ENCODE measurements at regions not wholly inside any gene's neighbourhood (a gene's known extent, or its start where the extent isn't known, plus 50 kb on each side); places are given as distances from the start of the nearest gene placed in this dataset.
A peak's percentile ranks its signal among the peaks of the same experiment; 100 is the strongest.

DNA sequence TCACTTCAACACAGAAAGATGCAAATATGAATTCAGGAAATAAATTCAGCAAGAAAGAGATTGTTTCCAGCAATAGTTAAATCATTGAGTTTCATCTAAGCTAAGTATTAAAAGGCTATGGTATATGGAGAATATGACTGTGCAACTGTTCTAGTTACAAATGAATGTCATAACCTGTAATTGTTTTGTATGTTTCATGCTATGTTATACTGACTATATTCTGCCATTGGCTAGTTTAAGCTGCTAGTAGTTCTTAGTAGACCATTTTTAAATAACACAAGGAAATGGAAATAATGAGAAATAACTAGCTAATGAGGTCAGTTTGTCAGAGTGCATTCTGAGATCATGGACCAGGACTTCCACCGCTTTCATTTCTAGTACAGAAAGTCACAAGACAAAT, 1154.9 kb upstream of the TMEFF2 start:
- DNase-seq (ENCODE audit: low read depth): no peak
- no peak overlapping the region for H3K4me3 ChIP-seq (ENCODE audit: low read depth, low read length)
- TF ChIP-seq, protein P1, sequence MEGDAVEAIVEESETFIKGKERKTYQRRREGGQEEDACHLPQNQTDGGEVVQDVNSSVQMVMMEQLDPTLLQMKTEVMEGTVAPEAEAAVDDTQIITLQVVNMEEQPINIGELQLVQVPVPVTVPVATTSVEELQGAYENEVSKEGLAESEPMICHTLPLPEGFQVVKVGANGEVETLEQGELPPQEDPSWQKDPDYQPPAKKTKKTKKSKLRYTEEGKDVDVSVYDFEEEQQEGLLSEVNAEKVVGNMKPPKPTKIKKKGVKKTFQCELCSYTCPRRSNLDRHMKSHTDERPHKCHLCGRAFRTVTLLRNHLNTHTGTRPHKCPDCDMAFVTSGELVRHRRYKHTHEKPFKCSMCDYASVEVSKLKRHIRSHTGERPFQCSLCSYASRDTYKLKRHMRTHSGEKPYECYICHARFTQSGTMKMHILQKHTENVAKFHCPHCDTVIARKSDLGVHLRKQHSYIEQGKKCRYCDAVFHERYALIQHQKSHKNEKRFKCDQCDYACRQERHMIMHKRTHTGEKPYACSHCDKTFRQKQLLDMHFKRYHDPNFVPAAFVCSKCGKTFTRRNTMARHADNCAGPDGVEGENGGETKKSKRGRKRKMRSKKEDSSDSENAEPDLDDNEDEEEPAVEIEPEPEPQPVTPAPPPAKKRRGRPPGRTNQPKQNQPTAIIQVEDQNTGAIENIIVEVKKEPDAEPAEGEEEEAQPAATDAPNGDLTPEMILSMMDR (IDR thresholded peaks at IDR 0.05; ENCODE audit: insufficient read depth, low read length): no peak

DNA sequence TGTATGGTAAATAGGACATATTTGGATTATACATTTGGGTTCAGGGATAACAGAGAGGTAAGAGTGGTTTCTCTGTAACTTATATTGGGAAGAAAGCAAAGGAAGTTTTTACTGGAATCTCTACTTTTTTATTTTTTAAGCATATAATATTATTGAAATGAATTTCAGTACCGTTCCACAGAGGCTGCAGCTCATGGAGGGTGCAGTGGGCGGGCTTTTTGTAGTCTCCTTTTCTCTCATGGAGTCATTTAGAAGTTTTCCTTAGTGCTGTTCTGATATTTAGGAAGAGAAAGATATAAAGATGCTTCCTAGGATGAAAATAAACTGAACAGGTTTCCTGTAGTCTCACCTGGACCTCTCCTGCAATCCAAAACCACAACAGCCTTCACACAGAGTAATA, 1153.3 kb upstream of the TMEFF2 start:
- TF ChIP-seq, protein P1 (IDR thresholded peaks at IDR 0.05; ENCODE audit: insufficient read depth, low read length): no peak
- no peak for DNase-seq (ENCODE audit: low read depth)
- peak overlapping the region; percentile 36 for H3K4me3 ChIP-seq (ENCODE audit: low read depth, low read length)

DNA sequence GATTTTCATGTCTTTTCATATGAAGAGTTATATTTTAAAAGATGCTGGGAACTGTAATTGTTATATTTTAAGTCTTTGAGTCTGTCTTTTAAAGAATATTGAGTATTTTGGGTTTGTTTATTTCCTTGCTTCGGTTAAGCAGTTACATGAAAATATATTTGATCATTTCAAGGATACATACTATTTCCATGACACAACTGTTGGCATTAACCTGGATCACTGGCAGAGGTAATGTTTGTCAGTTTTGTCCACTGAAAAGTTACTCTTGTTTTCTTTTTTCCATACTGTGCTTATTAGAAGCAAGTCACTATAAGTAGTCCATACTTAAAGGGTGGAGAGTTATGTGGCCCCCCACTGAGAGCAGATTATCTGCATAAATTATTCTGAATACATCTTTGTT, 1142.0 kb upstream of the TMEFF2 start:
- TF ChIP-seq, protein P1 (IDR thresholded peaks at IDR 0.05; ENCODE audit: insufficient read depth, low read length): no peak
- no peak for DNase-seq (ENCODE audit: low read depth)
- H3K4me3 ChIP-seq (ENCODE audit: low read depth, low read length): no peak overlapping the region

DNA sequence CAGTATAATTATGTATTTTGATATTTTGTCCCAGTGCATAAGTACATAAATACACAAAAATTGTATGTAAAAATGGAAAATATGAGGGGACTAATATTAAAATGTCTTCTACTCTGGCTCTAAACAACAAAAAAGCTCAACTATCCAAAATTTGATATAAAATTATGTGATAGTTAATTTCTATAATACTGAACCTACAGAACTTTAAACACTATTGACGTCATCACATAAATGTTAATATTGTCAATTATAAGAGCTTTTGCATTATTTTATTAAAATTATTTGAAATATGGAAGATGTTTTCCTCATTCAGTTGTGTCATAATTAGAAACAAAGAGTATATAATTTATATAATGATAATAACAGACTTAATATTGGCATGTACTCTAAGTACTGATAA, 1139.7 kb upstream of the TMEFF2 start:
- H3K4me3 ChIP-seq (ENCODE audit: low read depth, low read length): no peak overlapping the region
- TF ChIP-seq, protein P1 (IDR thresholded peaks at IDR 0.05; ENCODE audit: insufficient read depth, low read length): no peak
- no peak for DNase-seq (ENCODE audit: low read depth)

DNA sequence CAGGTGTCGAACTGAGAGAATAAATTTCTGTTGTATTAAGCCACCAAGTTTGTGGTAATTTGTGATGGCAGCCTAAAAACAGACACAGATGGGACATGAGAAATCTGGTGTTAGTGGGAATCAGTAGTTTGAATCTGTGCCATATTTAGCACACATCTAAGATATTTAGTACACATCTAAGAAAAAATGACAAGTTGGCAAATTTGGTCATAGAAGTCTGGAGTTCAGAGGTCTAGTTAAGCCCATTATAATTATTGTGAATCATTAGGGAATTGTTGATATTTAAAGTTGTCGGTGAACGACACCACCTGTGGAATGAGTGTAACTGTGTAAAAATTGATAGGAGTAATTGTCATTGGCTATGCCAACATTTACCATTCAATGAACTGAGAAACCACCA, 1138.8 kb upstream of the TMEFF2 start:
- H3K4me3 ChIP-seq (ENCODE audit: low read depth, low read length): no peak overlapping the region
- no peak for DNase-seq (ENCODE audit: low read depth)
- TF ChIP-seq, protein P1 (IDR thresholded peaks at IDR 0.05; ENCODE audit: insufficient read depth, low read length): no peak

DNA sequence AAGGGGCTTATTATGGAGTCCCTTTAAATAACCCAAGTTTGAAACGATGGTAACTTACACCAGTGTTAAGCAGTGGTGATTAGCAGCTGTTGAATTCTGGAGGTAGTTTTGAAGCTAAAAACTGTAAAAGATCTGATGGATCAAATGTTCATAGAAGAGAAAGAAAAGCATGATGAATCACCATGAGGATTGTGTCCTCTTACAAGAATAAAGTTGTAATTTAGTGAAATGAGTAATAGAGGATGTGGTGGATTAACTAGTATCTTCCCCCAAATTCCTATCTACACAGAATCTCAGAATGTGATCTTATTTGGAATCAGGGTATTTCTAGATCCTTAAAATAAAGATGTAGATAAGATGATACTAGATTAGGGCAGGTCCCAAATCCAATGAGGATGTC, 1138.2 kb upstream of the TMEFF2 start:
- no peak for DNase-seq (ENCODE audit: low read depth)
- TF ChIP-seq, protein P1 (IDR thresholded peaks at IDR 0.05; ENCODE audit: insufficient read depth, low read length): no peak
- H3K4me3 ChIP-seq (ENCODE audit: low read depth, low read length): no peak overlapping the region

DNA sequence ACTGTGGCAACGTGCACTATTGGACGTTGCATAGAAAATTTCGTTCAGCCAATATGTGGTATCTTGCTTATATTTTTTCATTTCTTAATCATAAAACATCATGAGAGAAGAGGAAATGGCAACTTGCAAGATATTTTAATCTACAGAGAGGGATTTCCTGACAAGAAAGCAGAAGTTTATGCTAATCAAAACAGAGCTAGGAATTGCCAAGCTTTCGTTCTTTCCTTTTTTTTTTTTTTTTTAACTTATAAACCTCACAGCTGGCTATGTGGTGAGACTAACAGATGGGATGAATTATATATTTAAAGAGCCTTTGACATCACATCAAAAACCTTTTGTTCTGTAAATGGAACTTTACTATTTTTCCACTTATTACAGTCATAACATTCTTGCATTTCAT, 1136.9 kb upstream of the TMEFF2 start:
- no peak overlapping the region for H3K4me3 ChIP-seq (ENCODE audit: low read depth, low read length)
- TF ChIP-seq, protein P1 (IDR thresholded peaks at IDR 0.05; ENCODE audit: insufficient read depth, low read length): no peak
- peak; percentile 3 for DNase-seq (ENCODE audit: low read depth)

All from fibroblast of the aortic adventitia (primary cell).